C1 segment of cervical spinal cord (tissue), 14 donors: ENCODE measurements at regions not wholly inside any gene's neighbourhood (a gene's known extent, or its start where the extent isn't known, plus 50 kb on each side); places are given as distances from the start of the nearest gene placed in this dataset.
A peak's percentile ranks its signal among the peaks of the same experiment; 100 is the strongest.

ENCODE experiments used
- DNase-seq, 14 donors: peaks; one replicate each; lab custom pipeline; 2025; lab: John Stamatoyannopoulos, UW

DNA sequence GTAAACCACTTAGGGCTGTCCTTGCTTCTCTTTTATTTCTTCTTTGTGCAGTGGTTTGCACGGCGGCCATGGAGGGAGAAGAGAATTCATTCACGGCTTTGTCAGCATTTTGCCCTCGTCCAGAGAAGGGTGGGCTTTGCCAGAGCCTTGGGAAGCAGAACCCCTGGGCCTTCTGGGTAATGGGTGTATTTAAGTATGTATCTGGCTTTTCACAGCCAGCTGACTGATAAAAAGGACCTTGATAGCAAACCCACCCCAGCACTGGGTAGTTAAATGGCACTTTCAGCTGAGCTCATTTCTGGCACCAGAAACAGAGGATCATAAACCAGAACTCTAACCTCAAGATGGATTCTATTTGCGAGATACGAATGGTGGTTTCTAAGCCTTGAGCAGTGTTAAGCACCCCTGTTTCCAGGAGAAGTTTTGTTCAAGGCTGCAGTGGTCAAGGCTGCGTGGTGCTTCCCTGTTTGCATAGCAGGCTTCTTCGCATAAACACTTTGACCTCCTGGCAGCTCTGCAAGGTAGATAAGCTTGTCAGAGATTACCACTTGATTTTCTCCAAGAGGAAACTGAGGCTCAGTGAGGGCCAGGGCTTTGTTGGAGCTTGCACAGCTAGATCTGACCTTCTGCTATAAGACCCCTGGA, 441.6 kb upstream of the KLF4 start:
- no peak for DNase-seq

GRCh38 chr9:107929443-107929842, 439.9 kb upstream of the KLF4 start:
- peak in 1 of 14 donors; percentile 3 for DNase-seq

DNA sequence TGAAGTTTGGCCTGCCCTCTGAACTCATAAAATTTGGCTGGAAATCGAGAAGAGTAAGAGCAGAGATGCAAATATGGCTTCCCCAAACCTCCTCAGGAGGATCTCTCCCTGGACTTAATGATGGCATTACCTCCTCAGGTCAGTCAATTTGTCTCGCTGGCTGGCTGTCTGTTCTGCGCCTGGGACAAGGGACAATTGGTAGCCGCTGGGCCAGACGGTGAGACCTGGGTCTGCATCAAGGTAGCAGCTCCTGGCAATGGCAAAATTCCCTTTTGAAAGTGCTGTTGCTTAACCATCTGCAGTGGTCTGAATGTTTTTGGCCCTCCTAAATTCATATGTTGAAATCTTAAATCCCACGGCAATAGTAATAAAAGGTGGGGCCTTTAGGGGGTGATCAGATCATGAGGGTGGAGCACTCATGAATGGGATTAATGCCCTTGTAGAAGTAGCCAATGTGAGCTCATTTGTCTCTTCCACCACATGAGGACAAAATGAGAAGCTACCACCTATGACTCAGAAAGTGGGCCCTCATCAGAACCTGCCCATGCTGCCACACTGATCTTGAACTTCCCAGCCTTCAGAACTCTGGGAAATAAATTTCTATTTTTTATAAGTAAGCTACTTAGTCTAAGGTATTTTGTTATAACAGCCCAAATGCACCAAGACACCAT, 439.3 kb upstream of the KLF4 start:
- no peak for DNase-seq

GRCh38 chr9:107927276-107927675, 437.7 kb upstream of the KLF4 start:
- no peak for DNase-seq

DNA sequence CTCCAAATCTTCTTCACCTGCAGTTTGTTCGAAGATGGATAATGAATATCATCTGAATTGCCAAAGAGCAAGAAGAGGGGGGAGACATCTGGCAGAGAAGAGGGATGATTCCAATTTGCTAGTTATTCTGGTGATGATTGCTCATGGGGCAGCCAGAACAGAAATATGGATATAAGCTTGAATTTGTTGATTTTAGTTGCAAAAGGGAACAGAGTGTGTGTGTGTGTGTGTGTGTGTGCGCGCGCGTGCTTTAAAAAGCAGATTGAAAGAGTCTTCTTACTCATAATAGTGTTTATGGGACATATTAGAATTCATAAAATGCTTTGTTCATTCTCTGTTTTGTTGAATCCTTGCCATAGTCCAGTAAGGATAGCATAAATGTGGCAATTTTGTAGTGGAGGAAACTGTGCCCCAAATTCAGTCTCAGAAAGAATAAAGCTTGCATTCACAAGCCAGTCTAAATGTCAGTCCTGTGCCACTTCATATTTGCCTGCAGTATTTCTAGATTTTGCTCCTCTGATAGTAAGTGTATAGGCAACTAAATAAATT, 436.3 kb upstream of the KLF4 start:
- DNase-seq: no peak

- DNase-seq: no peak
Measured at GRCh38 chr9:107922260-107922659, 432.7 kb upstream of the KLF4 start.

DNA sequence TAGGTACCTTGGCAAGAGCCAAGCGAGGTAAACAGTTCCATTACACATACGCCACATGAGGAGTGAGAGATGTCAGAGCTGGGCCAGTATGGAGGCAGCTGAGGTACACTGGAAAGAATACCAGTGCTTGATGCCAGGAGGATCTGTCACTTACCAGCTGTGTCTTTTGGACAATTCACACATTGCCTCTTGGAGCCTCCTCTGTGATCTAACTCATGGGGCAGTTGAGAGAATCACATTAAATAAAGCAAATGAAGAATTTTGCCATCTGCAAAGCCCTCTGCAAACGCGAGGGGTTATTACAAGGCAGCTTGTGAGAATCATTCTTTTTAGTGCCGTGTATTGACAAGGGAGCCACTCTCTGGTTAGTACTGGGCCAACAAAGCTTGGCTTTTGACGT, 429.7 kb upstream of the KLF4 start:
- peak in 1 of 14 donors; percentile 36 for DNase-seq

- peak in 2 of 14 donors; percentile 7 to 42 for DNase-seq
Measured at GRCh38 chr9:107918749-107919148, 429.2 kb upstream of the KLF4 start.

DNA sequence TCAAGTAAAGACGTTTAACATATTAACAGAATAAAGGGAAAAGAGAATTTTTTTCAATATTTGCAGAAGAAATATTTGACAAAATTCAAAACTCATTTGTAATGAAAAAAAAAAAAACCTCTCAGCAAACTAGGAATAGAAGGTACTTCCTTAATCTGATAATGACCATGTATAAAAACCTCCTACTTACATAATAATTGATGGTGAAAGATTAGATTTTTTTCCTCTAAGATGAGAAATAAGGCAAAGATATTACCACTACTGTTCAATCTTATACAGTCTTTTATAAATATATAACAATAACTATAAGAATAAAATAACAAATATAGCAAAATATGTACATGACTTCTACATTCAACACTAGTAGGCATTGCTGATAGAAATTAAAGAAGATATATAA, 424.6 kb upstream of the KLF4 start:
- DNase-seq: no peak

GRCh38 chr9:107907715-107908114, 418.1 kb upstream of the KLF4 start:
- DNase-seq: peak in 1 of 14 donors; percentile 18

GRCh38 chr9:107907255-107907654, 417.7 kb upstream of the KLF4 start:
- no peak for DNase-seq

GRCh38 chr9:107906074-107906473, 416.5 kb upstream of the KLF4 start:
- DNase-seq: no peak

DNA sequence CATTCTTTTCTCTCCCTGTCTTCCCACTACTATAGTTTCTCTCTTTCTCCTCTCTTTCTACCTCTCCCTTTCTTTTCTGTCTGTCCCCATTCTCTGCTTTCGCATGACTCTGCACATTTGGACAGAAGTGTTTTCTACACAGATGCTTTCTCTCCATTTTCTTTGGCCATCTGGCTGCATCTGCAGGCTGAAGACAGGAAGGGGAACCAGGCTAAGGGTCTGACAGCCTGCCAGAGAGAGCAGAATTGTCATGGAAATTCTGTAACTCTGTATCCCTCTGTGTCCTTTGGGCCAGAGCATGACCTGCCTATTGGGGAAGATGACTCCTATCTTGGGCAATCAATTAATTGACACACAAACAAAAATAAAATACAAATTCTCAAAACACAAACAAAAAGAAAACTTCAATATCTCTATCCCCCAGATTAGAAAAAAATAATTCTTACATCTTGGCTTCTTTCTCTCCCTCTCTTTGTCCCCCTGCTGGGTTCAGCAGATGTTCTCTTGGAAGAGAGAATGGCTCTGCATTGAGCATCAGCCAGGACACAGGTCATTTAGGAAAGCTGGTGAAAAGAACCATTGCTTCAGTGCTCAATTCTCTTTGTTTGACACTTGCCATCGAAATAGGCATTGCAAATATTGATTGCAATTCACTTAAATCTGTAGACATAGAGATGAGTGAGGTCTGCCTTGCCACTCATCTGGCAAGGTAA, 415.9 kb upstream of the KLF4 start:
- no peak for DNase-seq

DNA sequence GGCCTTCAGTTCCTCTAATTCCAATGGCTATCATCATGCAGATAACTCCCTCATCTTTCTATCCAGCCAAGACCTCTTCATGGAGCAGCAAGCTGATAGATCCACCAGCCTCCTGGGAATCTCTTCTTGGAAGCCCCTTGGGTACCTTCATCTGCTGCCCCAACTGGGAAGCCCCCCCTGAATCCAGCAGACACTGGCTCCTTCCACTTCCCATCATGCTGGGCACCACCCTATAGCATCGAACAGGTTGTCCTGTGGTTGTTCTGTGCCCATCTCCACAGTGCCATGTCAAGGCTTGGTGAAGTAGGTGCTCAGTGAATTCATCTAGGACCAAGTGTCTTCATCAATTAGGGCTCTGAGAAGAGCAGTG, 410.4 kb upstream of the KLF4 start:
- no peak for DNase-seq

DNA sequence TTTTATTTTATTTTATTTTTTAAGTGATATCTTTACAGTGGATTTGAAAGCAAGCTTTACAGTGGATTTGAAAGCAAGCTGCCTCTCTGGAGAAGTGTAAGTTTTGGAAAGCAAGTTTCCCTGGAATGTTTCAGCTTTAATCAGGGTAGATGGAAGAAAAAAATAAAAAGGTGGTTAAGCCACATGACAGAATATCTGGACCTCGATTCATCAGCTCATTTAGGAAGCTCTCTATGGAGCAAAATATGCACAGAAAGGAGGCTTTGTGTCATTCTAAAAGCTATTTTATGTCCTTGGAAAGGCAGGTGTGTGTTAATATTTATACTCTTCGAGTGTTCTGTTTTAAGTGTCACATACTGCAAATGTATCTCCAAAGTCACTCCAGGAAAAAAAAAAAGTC, 409.2 kb upstream of the KLF4 start:
- DNase-seq: no peak

DNA sequence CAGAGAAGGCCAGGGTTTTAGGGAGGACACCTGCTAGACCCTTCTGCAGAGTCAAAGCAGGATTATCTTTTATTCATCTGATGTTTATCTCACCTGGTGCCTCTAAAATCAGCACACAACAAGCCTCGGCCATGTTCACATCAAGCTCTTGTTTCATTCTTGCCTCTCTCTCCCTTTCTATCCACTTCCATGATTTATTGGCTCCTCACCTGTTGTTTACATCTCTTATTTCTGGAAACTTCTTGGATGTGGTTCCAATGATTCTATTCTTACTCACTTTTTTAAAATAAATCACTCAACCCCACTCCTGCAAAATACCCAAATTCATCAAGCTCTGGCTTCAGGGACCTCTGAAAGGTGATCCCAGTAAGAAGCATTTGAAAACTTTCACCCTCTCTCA, 407.0 kb upstream of the KLF4 start:
- no peak for DNase-seq

DNA sequence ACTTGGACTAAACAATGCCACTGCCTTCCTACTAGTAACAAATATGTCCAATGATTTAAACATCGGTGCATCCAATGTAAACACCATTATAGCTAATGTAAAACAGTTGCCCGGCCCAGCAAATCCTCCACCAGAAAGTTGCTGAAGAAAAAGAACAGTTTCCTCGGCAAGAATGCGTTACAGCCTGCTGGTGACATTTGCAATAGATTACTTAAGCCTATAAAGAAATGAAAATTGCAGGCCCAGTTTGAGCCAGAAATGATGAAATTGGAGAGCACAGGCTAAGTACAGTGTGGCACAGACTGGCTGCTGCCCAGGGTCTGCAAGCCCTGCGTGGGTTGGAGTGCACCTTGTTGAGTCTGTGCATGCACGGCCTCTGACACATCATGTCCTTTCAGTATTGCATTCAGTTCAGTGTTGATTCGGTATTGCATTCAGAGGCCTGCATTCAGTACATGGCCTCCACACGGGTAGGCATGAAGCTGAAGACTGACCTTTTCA, 406.0 kb upstream of the KLF4 start:
- no peak for DNase-seq

- no peak for DNase-seq
Measured at GRCh38 chr9:107894572-107895261, 405.1 kb upstream of the KLF4 start.

DNA sequence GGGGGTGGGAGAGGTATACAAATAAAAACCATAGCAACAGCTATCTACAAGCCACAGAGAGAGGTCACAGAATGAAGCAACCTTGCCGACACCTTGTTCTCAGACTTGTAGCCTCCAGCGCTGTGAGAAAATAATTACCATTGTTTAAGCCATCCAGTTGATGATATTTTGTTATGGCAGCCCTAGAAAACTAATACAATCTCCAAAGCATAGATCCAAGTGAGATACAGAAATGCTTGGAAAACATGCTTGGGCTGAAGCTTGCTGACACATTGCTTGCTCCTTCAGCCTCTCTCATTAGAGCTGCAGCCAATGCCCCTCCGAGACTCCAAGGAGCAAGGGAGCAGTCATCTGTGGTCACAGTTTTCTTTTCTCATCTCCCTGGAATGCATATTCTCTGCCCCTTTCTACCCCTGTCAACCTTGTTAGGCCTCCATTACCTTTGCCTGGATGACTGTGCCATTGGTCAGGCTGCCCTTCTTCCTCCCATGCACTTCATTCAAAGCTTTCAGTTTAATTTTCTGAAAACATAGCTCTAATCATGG, 401.4 kb upstream of the KLF4 start:
- DNase-seq: no peak

- no peak for DNase-seq
Measured at GRCh38 chr9:107888773-107889227, 399.2 kb upstream of the KLF4 start.

GRCh38 chr9:107886826-107887225, 397.3 kb upstream of the KLF4 start:
- no peak for DNase-seq
